ENCODE measurements at regions not wholly inside any gene's neighbourhood (a gene's known extent, or its start where the extent isn't known, plus 50 kb on each side); places are given as distances from the start of the nearest gene placed in this dataset.
"Not testable (repeated sequence)": the region's sequence is repeated elsewhere in the genome, so short reads cannot be mapped to it uniquely, and the experiment has no call there.

DNA sequence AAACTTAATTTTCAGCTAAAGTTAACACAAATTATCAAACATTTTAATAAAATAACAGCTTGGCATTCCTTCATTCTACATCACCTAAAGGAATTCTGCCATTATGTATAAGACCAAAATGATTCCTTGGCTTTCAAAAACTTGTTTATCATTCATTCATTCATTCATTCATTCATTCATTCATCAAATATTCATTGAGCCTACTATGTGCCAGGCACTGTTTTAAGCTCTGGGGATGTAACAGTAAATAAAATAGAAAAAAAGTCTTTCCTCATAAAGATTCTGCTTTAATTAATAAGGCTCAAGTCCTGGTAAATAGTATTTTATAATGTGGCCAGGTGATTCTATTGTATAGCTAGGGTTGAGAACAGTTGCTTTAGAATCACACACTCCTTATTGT, 127.9 kb downstream of the GPR85 start:
- Histone ChIP-seq H3K4me1 (peaks cover 25% of the 10 kb centered on the region), H3K36me3 (peaks cover 21% of the 10 kb centered on the region), H3K9me3 (replicated peaks) (no peaks in the 10 kb centered on the region), H3K27ac (replicated peaks) (no peak overlapping the region), H3K27me3 (ENCODE audit: low read depth) (no peaks in the 10 kb centered on the region), H3K4me3 (no peak overlapping the region)
- TF ChIP-seq, protein P1, sequence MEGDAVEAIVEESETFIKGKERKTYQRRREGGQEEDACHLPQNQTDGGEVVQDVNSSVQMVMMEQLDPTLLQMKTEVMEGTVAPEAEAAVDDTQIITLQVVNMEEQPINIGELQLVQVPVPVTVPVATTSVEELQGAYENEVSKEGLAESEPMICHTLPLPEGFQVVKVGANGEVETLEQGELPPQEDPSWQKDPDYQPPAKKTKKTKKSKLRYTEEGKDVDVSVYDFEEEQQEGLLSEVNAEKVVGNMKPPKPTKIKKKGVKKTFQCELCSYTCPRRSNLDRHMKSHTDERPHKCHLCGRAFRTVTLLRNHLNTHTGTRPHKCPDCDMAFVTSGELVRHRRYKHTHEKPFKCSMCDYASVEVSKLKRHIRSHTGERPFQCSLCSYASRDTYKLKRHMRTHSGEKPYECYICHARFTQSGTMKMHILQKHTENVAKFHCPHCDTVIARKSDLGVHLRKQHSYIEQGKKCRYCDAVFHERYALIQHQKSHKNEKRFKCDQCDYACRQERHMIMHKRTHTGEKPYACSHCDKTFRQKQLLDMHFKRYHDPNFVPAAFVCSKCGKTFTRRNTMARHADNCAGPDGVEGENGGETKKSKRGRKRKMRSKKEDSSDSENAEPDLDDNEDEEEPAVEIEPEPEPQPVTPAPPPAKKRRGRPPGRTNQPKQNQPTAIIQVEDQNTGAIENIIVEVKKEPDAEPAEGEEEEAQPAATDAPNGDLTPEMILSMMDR (IDR thresholded peaks at IDR 0.05; ENCODE audit: borderline replicate concordance): no peak
- intact Hi-C loops (cut with micrococcal nuclease): no loop called here
- DNase-seq: no peak

DNA sequence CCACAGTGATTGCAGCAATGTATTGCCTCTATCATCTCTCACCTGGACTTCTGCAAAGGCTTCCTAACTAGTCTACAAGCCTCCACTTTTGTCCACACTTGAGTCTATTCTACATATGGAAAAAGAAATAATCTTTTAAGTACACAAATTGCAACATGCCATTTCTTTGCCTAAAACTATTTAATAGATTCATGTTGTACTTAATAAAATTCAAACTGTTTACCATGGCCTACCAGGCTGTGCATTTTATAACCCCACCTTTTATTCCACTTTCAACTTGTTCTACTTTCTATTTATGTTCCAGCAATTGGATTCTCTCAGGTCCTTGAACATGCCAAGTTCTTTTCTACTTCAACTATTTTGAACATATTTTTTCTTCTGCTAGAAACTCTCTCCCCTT, 128.7 kb downstream of the GPR85 start:
- Histone ChIP-seq H3K36me3 (peaks cover 25% of the 10 kb centered on the region), H3K9me3 (replicated peaks) (no peaks in the 10 kb centered on the region), H3K4me3 (no peak overlapping the region), H3K27me3 (ENCODE audit: low read depth) (no peaks in the 10 kb centered on the region), H3K27ac (replicated peaks) (peak overlapping the region; percentile 17), H3K4me1 (peaks cover 18% of the 10 kb centered on the region)
- intact Hi-C loops (cut with micrococcal nuclease): no loop called here
- DNase-seq: no peak
- TF ChIP-seq, protein P1 (IDR thresholded peaks at IDR 0.05; ENCODE audit: borderline replicate concordance): no peak

DNA sequence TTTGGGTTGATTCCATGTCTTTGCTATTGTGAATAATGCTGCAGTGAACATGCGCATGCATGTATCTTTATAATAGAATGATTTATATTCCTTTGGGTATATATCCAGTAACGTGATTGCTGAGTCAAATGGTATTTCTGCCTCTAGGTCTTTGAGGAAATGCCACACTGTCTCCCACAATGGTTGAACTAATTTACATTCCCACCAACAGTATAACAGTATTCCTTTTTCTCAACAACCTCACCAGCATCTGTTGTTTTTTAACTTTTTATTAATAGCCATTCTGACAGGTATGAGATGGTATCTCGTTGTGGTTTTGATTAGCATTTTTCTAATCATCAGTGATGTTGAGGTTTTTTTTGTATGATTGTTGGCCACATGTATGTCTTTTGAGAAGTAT, 133.6 kb downstream of the GPR85 start:
- H3K27ac ChIP-seq (replicated peaks); H3K27me3 ChIP-seq (ENCODE audit: low read depth); H3K4me3 ChIP-seq; H3K4me1 ChIP-seq; intact Hi-C loops (cut with micrococcal nuclease); DNase-seq; H3K9me3 ChIP-seq (replicated peaks): not testable (repeated sequence)
- peaks cover 25% of the 10 kb centered on the region for H3K36me3 ChIP-seq

DNA sequence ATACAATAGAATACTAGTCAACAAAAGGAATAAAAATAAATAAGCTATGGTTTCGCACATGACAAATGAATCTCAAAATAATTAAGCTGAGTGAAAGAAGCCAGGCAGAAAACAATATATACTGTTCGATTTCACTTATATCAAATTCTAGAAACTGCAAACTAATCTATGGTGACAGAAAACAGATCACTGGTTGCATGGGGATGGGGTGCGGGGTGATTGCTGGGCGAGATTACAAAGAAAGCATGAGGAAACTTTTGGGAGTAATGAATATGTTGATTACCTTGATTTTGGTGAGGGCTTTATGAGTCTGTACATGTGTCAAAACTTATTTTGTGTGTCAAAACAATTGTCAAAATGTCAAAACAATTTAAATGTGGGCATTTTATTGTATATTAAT, 135.6 kb downstream of the GPR85 start:
- peaks cover 11% of the 10 kb centered on the region for H3K27me3 ChIP-seq (ENCODE audit: low read depth)
- no peak overlapping the region for H3K27ac ChIP-seq (replicated peaks)
- H3K9me3 ChIP-seq (replicated peaks): no peaks in the 10 kb centered on the region
- H3K36me3 ChIP-seq: peaks cover 22% of the 10 kb centered on the region
- H3K4me1 ChIP-seq: no peaks in the 10 kb centered on the region
- TF ChIP-seq, protein P1 (IDR thresholded peaks at IDR 0.05; ENCODE audit: borderline replicate concordance): no peak
- no peak overlapping the region for H3K4me3 ChIP-seq
- intact Hi-C loops (cut with micrococcal nuclease): no loop called here
- no peak for DNase-seq

DNA sequence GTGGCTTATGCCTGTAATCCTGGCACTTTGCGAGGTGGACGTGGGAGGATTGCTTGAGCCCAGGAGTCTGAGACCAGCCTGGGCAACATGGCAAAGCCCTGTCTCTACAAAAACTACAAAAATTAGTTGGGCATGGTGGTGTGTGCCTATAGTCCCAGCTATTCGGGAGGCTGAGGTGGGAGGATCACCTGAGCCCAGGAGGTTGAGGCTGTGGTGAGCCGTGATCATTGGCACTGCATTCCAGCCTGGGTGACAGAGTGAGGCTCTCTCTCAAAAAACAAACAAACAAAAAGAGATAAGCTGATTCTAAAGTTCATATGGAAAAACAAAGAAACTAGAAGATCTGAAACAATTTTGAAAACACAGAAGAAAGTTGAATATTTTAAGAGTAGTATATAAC, 136.9 kb downstream of the GPR85 start:
- peaks cover 11% of the 10 kb centered on the region for H3K27me3 ChIP-seq (ENCODE audit: low read depth)
- intact Hi-C loops (cut with micrococcal nuclease): not testable (repeated sequence)

DNA sequence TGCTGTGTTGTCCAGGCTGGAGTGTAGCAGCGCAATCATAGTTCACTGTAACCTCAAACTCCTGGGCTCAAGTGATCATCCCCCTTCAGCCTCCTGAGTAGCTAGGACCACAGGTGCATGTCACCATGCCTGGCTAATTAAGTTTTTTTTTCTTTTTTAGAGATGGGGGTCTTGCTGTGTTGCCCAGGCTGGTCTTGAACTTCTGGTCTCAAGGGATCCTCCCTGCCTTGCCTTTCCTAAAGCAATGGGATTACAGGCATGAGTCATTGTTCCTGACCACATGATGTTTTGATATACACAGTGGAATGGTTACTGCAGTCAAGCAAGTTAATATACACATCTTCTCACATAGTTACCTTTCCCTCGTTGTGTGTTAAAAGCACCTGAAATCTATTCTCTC, 140.3 kb downstream of the GPR85 start:
- Histone ChIP-seq H3K27me3 (ENCODE audit: low read depth) (peaks cover 11% of the 10 kb centered on the region), H3K4me1 (no peaks in the 10 kb centered on the region), H3K4me3 (no peak overlapping the region), H3K36me3 (no peaks in the 10 kb centered on the region), H3K27ac (replicated peaks) (no peak overlapping the region), H3K9me3 (replicated peaks) (no peaks in the 10 kb centered on the region)
- DNase-seq: no peak
- TF ChIP-seq, protein P1 (IDR thresholded peaks at IDR 0.05; ENCODE audit: borderline replicate concordance): no peak
- intact Hi-C loops (cut with micrococcal nuclease): no loop called here

More for the DNA sequence above, 136.9 kb downstream of the GPR85 start:
- H3K27ac ChIP-seq (replicated peaks); H3K4me3 ChIP-seq; DNase-seq; H3K9me3 ChIP-seq (replicated peaks); H3K4me1 ChIP-seq: not testable (repeated sequence)
- H3K36me3 ChIP-seq: peaks cover 11% of the 10 kb centered on the region

DNA sequence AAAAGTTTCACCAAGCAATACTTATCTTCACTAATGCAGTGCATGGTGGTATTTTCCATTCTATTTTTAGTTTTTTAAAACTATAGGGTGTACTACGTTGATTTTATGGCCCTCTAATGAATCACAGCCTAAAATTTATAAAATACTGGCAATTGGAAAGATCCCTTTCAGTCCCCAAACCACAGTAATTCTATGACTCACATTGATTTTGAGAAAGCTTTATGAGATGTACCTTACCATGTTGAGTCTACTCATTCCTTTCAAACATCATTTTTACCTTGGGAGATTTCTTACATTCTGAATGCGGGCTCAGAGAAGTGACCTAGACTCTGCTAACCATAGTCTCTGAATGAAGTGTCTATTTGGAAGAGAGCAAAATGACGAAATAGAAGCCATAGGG, 141.6 kb downstream of the GPR85 start:
- intact Hi-C loops (cut with micrococcal nuclease): no loop called here
- Histone ChIP-seq H3K27me3 (ENCODE audit: low read depth) (peaks cover 5% of the 10 kb centered on the region), H3K4me1 (peaks cover 7% of the 10 kb centered on the region), H3K4me3 (no peak overlapping the region), H3K27ac (replicated peaks) (no peak overlapping the region), H3K36me3 (no peaks in the 10 kb centered on the region), H3K9me3 (replicated peaks) (no peaks in the 10 kb centered on the region)
- TF ChIP-seq, protein P1 (IDR thresholded peaks at IDR 0.05; ENCODE audit: borderline replicate concordance): no peak
- no peak for DNase-seq

Measured in left ventricle myocardium inferior (tissue), 1 donor.